Nephron (organoid): ENCODE measurements at regions not wholly inside any gene's neighbourhood (a gene's known extent, or its start where the extent isn't known, plus 50 kb on each side); places are given as distances from the start of the nearest gene placed in this dataset.

ENCODE experiments used
- H3K27ac Mint-ChIP-seq, 3 experiments: 2 replicates each; pipeline ENCODE4 v1.8.0; 2020; ENCODE audit warnings: mixed read lengths in 3 of 3, mild to moderate bottlenecking in 2 of 3, moderate library complexity in 1 of 3
- H3K27me3 Mint-ChIP-seq: 2 replicates; pipeline ENCODE4 v1.8.0; 2021; ENCODE audit warnings: low read depth, mild to moderate bottlenecking, moderate library complexity, mixed read lengths
- H3K36me3 Mint-ChIP-seq: 2 replicates; pipeline ENCODE4 v1.8.0; 2020; ENCODE audit warnings: low read depth, mixed read lengths
- H3K4me1 Mint-ChIP-seq: 2 replicates; pipeline ENCODE4 v1.8.0; 2020; ENCODE audit warnings: mixed read lengths
- H3K4me3 Mint-ChIP-seq, 3 experiments: 2 replicates each; pipeline ENCODE4 v1.8.0; 2020; ENCODE audit warnings: mild to moderate bottlenecking in 3 of 3, mixed read lengths in 3 of 3, moderate library complexity in 2 of 3
- H3K9me3 Mint-ChIP-seq: 2 replicates; pipeline ENCODE4 v1.8.0; 2020; ENCODE audit warnings: mixed read lengths
- CTCF ChIP-seq, 3 experiments: fragments of 200-600 bp; sonication (generic); IDR thresholded peaks; one replicate each; pipeline ENCODE4 v1.5.0; 2021; ENCODE audit warnings: antibody characterized with exemption in 3 of 3; ENCODE audit not compliant: unreplicated experiment in 3 of 3

- no peaks in the 10 kb centered on the region for H3K27me3 Mint-ChIP-seq
- no peak overlapping the region for H3K4me3 Mint-ChIP-seq
- TF ChIP-seq CTCF (IDR thresholded peaks at IDR 0.05; ENCODE audit: unreplicated experiment in 3 of 3) = no peak
- no peaks in the 10 kb centered on the region for H3K9me3 Mint-ChIP-seq
- H3K4me1 Mint-ChIP-seq = peaks cover 62% of the 10 kb centered on the region
- peak overlapping the region; percentile 41 to 81 (median 55) for H3K27ac Mint-ChIP-seq
- no peaks in the 10 kb centered on the region for H3K36me3 Mint-ChIP-seq
These were observed 326.7 kb downstream of the PIK3R1 start for GRCh38 chr5:68542207-68542606.

DNA sequence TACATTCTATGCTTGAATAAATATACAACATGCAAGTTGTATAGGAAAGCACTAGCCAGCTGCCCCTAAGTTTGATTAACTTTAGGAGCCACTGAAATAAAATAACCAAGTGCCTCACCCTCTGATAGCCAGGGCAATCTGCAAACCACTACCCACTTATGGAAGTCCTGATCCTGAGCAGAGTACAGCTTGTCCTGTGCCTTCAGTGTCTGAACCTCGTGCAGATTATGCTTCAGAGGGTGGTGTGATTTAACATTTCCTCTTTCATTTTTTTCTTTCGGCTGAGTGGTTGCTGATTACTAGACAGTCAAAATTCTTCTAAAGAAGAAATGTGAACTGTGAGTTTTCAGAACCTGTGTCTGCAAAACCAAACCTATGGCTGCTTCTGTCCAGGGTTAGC, 327.7 kb downstream of the PIK3R1 start:
- Mint-ChIP-seq H3K9me3 (no peaks in the 10 kb centered on the region), H3K36me3 (no peaks in the 10 kb centered on the region), H3K27ac (peak overlapping the region; percentile 74 to 97 (median 81)), H3K4me3 (no peak overlapping the region), H3K4me1 (peaks cover 58% of the 10 kb centered on the region), H3K27me3 (no peaks in the 10 kb centered on the region)
- TF ChIP-seq CTCF (IDR thresholded peaks at IDR 0.05; ENCODE audit: unreplicated experiment in 3 of 3) = no peak

DNA sequence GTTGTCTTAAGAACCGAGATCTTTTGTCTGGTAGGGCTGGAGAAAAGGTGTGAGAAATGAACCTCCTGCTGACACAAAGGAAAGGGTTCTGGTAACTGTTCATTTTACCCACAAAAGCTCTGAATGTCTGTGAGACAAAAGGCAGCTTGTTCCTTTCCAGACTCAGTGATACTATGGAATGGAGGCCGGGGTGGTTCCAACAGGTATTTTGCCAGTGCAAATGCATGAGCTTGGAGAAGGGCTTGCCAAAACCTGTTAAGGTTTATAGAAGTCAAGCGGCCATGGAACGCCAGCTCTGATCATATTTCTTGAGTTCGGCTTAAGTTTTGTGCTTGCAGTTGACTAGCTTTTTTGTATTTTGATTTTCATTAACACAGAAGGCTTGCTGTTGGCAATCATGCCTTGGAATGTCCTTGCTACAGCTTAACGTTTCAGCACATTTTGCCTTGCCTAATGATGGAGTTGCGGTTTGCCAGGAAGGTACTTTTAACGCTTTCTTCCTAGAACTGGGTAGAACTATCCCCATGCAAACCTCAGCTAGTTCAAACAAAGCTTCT, 328.6 kb downstream of the PIK3R1 start:
- H3K36me3 Mint-ChIP-seq = no peaks in the 10 kb centered on the region
- H3K4me3 Mint-ChIP-seq = no peak overlapping the region
- peaks cover 62% of the 10 kb centered on the region for H3K4me1 Mint-ChIP-seq
- H3K9me3 Mint-ChIP-seq = no peaks in the 10 kb centered on the region
- H3K27ac Mint-ChIP-seq = peak overlapping the region; percentile 81 to 97 (median 95)
- no peak for TF ChIP-seq CTCF (IDR thresholded peaks at IDR 0.05; ENCODE audit: unreplicated experiment in 3 of 3)
- no peaks in the 10 kb centered on the region for H3K27me3 Mint-ChIP-seq

GRCh38 chr5:68544648-68545552, 329.3 kb downstream of the PIK3R1 start:
- Mint-ChIP-seq H3K27me3 (no peaks in the 10 kb centered on the region), H3K27ac (peak overlapping the region; percentile 81 to 97 (median 95)), H3K4me1 (peaks cover 69% of the 10 kb centered on the region), H3K4me3 (peak overlapping the region in 1 of 3 experiments; percentile 4), H3K9me3 (no peaks in the 10 kb centered on the region), H3K36me3 (no peaks in the 10 kb centered on the region)
- TF ChIP-seq CTCF (IDR thresholded peaks at IDR 0.05; ENCODE audit: unreplicated experiment in 3 of 3) = no peak

GRCh38 chr5:68545636-68546295, 330.2 kb downstream of the PIK3R1 start:
- Mint-ChIP-seq H3K9me3 (no peaks in the 10 kb centered on the region), H3K27me3 (no peaks in the 10 kb centered on the region), H3K36me3 (no peaks in the 10 kb centered on the region), H3K4me1 (peaks cover 66% of the 10 kb centered on the region), H3K27ac (peak overlapping the region; percentile 81 to 97 (median 95)), H3K4me3 (no peak overlapping the region)
- no peak for TF ChIP-seq CTCF (IDR thresholded peaks at IDR 0.05; ENCODE audit: unreplicated experiment in 3 of 3)
